Breast epithelium (tissue), 4 donors: ENCODE measurements at regions not wholly inside any gene's neighbourhood (a gene's known extent, or its start where the extent isn't known, plus 50 kb on each side); places are given as distances from the start of the nearest gene placed in this dataset.
"Not testable (repeated sequence)": the region's sequence is repeated elsewhere in the genome, so short reads cannot be mapped to it uniquely, and the experiment has no call there.

Experiments used
- DNase-seq, 2 donors: peaks; one replicate each; pipeline ENCODE4 v3.0.0-alpha.2; 2019; ENCODE audit warnings: low spot score in 2 of 2
- H3K27ac ChIP-seq, 2 donors: fragments of 200-600 bp; sonication (generic) in 1 of 2; one replicate each; pipeline ENCODE4 v1.5.1; 2016 to 2019; ENCODE audit warnings: mild to moderate bottlenecking in 1 of 2
- H3K27me3 ChIP-seq, 2 donors: fragments of 200-600 bp; sonication (generic) in 1 of 2; one replicate each; pipeline versions ENCODE4 v1.5.1 to v1.6.0; 2017 to 2019; ENCODE audit warnings: control low read depth in 1 of 2, mild to moderate bottlenecking in 1 of 2
- H3K36me3 ChIP-seq: fragments of 200-600 bp; one replicate; pipeline ENCODE4 v1.5.1; 2019
- H3K4me1 ChIP-seq, 2 donors: fragments of 200-600 bp; sonication (generic); one replicate each; pipeline ENCODE4 v1.5.1; 2016 to 2019; ENCODE audit warnings: control low read depth in 1 of 2
- H3K4me3 ChIP-seq, 3 donors: fragments of 200-600 bp; sonication (generic); 1 replicate in 2 of 3; 2 replicates in 1 of 3; pipeline ENCODE4 v1.5.1; 2016 to 2019; ENCODE audit warnings: mild to moderate bottlenecking in 3 of 3, moderate library complexity in 2 of 3
- H3K9me3 ChIP-seq, 2 donors: fragments of 200-600 bp; sonication (generic) in 1 of 2; one replicate each; pipeline ENCODE4 v1.5.1; 2016 to 2019; ENCODE audit warnings: control low read depth in 1 of 2
- CTCF ChIP-seq, 3 donors: fragments of 450-650 bp; IDR thresholded peaks; one replicate each; pipeline ENCODE4 v1.5.1; 2016 to 2017; ENCODE audit warnings: antibody characterized with exemption in 3 of 3, mild to moderate bottlenecking in 3 of 3, moderate library complexity in 3 of 3
- POLR2A ChIP-seq: fragments of 450-650 bp; IDR thresholded peaks from one replicate; pipeline ENCODE4 v1.6.1; 2016; ENCODE audit warnings: antibody characterized with exemption, mild to moderate bottlenecking, moderate library complexity
- POLR2AphosphoS5 ChIP-seq, 3 donors: sonication (generic); formaldehyde crosslinking; IDR thresholded peaks; one replicate each; pipeline ENCODE4 v1.6.1; 2017; ENCODE audit warnings: antibody characterized with exemption in 3 of 3
- intact Hi-C: fragments of 100-400 bp; cut with DNase I; formaldehyde crosslinking; loops from one replicate; pipeline ENCODE4 v1.15.1; 2023; ENCODE audit warnings: low total_unique reads

- TF ChIP-seq CTCF (IDR thresholded peaks at IDR 0.05) (no peak), POLR2A (no peak), POLR2AphosphoS5 (IDR thresholded peaks at IDR 0.05) (no peak)
- intact Hi-C loops: no loop called here
- Histone ChIP-seq H3K4me3 (no peak overlapping the region), H3K27me3 (no peaks in the 10 kb centered on the region), H3K27ac (no peak overlapping the region), H3K9me3 (no peaks in the 10 kb centered on the region), H3K36me3 (no peaks in the 10 kb centered on the region), H3K4me1 (no peaks in the 10 kb centered on the region)
- DNase-seq: no peak
Measured at GRCh38 chr6:103721923-103722322, 1137.8 kb downstream of the HACE1 start.

GRCh38 chr6:103720393-103720792 lies 1139.3 kb downstream of the HACE1 start:
- no peaks in the 10 kb centered on the region for H3K36me3 ChIP-seq
- H3K4me3 ChIP-seq: no peak overlapping the region
- intact Hi-C loops: no loop called here
- no peaks in the 10 kb centered on the region for H3K4me1 ChIP-seq
- DNase-seq: no peak
- H3K27ac ChIP-seq: no peak overlapping the region
- H3K27me3 ChIP-seq: no peaks in the 10 kb centered on the region
- H3K9me3 ChIP-seq: no peaks in the 10 kb centered on the region
- TF ChIP-seq POLR2AphosphoS5 (IDR thresholded peaks at IDR 0.05): no peak
- no peak for TF ChIP-seq POLR2A
- no peak for TF ChIP-seq CTCF (IDR thresholded peaks at IDR 0.05)

GRCh38 chr6:103719545-103719944 lies 1140.2 kb downstream of the HACE1 start:
- H3K9me3 ChIP-seq: no peaks in the 10 kb centered on the region
- H3K4me3 ChIP-seq: no peak overlapping the region
- no peaks in the 10 kb centered on the region for H3K36me3 ChIP-seq
- DNase-seq: no peak
- intact Hi-C loops: no loop called here
- no peak overlapping the region for H3K27ac ChIP-seq
- H3K27me3 ChIP-seq: no peaks in the 10 kb centered on the region
- TF ChIP-seq POLR2A (no peak), CTCF (IDR thresholded peaks at IDR 0.05) (no peak), POLR2AphosphoS5 (IDR thresholded peaks at IDR 0.05) (no peak)
- H3K4me1 ChIP-seq: no peaks in the 10 kb centered on the region

- H3K27ac ChIP-seq: no peak overlapping the region
- no peaks in the 10 kb centered on the region for H3K4me1 ChIP-seq
- TF ChIP-seq CTCF (IDR thresholded peaks at IDR 0.05): no peak
- no peak for TF ChIP-seq POLR2AphosphoS5 (IDR thresholded peaks at IDR 0.05)
- no peak for TF ChIP-seq POLR2A
- no peak overlapping the region for H3K4me3 ChIP-seq
- H3K9me3 ChIP-seq: no peaks in the 10 kb centered on the region
- H3K27me3 ChIP-seq: no peaks in the 10 kb centered on the region
- DNase-seq: no peak
- intact Hi-C loops: no loop called here
- H3K36me3 ChIP-seq: no peaks in the 10 kb centered on the region
Measured at GRCh38 chr6:103715269-103715668, 1144.5 kb downstream of the HACE1 start.

GRCh38 chr6:103709236-103709635 lies 1150.5 kb downstream of the HACE1 start:
- H3K27ac ChIP-seq, H3K4me1 ChIP-seq, H3K36me3 ChIP-seq, H3K9me3 ChIP-seq, H3K27me3 ChIP-seq, intact Hi-C loops, DNase-seq, H3K4me3 ChIP-seq: not testable (repeated sequence)
